LNCaP clone FGC (cell line): ENCODE measurements at regions not wholly inside any gene's neighbourhood (a gene's known extent, or its start where the extent isn't known, plus 50 kb on each side); places are given as distances from the start of the nearest gene placed in this dataset.

Experiments
- DNase-seq: peaks from one replicate; pipeline ENCODE4 v3.0.0-alpha.2; 2011; ENCODE audit warnings: low read depth
- H3K4me3 ChIP-seq: 2 replicates; pipeline ENCODE4 v1.5.1; 2011; ENCODE audit warnings: mild to moderate bottlenecking, low read depth, low read length, control low read depth
- CTCF ChIP-seq: IDR thresholded peaks from 2 replicates; pipeline ENCODE4 v1.5.1; 2012; ENCODE audit warnings: mild to moderate bottlenecking; ENCODE audit not compliant: control insufficient read depth, insufficient read depth; ENCODE audit errors: extremely low read depth

- TF ChIP-seq CTCF: no peak
- H3K4me3 ChIP-seq: no peak overlapping the region
Measured at GRCh38 chr18:38612904-38613303, 1047.3 kb upstream of the CELF4 start.

GRCh38 chr18:38611036-38611964 is 1045.7 kb upstream of the CELF4 start:
- no peak for DNase-seq
- H3K4me3 ChIP-seq: no peak overlapping the region
- TF ChIP-seq CTCF: no peak

More at GRCh38 chr18:38612904-38613303, 1047.3 kb upstream of the CELF4 start:
- DNase-seq: no peak

- H3K4me3 ChIP-seq: no peak overlapping the region
- DNase-seq: no peak
- TF ChIP-seq CTCF: no peak
Measured at GRCh38 chr18:38606841-38607240, 1041.2 kb upstream of the CELF4 start.

- no peak for TF ChIP-seq CTCF
- H3K4me3 ChIP-seq: no peak overlapping the region
- DNase-seq: no peak
Measured at GRCh38 chr18:38602341-38602740, 1036.7 kb upstream of the CELF4 start.

- no peak overlapping the region for H3K4me3 ChIP-seq
- no peak for DNase-seq
- no peak for TF ChIP-seq CTCF
Measured at GRCh38 chr18:38587571-38587970, 1022.0 kb upstream of the CELF4 start.

- no peak overlapping the region for H3K4me3 ChIP-seq
- no peak for DNase-seq
- no peak for TF ChIP-seq CTCF
Measured at GRCh38 chr18:38586327-38586726, 1020.7 kb upstream of the CELF4 start.
